ENCODE measurements at regions not wholly inside any gene's neighbourhood (a gene's known extent, or its start where the extent isn't known, plus 50 kb on each side); places are given as distances from the start of the nearest gene placed in this dataset.

- no peak for DNase-seq (ENCODE audit: low read depth in 2 of 2)
Measured at GRCh38 chr6:2429460-2429859, 184.1 kb upstream of the GMDS start.

DNA sequence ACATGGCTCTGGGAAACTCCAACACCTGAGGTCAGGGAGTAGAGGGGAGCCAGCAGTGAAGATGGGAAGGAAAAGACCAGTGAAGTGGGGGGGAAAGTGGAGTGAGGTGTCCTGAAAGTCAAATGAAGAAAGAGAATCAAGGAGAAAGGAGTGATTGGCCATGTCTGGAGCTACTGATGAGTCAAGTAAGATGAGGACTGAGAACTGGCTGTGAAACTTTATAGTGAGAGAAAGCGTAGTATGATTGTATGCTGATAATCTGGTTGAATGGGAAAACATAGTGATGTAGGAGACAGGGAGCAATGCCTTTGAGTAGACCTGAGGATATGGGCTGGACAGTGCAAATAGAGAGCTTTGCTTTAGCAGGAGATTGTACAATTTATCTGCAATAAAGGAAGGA lies 183.6 kb upstream of the GMDS start:
- no peak for DNase-seq (ENCODE audit: low read depth in 2 of 2)

DNA sequence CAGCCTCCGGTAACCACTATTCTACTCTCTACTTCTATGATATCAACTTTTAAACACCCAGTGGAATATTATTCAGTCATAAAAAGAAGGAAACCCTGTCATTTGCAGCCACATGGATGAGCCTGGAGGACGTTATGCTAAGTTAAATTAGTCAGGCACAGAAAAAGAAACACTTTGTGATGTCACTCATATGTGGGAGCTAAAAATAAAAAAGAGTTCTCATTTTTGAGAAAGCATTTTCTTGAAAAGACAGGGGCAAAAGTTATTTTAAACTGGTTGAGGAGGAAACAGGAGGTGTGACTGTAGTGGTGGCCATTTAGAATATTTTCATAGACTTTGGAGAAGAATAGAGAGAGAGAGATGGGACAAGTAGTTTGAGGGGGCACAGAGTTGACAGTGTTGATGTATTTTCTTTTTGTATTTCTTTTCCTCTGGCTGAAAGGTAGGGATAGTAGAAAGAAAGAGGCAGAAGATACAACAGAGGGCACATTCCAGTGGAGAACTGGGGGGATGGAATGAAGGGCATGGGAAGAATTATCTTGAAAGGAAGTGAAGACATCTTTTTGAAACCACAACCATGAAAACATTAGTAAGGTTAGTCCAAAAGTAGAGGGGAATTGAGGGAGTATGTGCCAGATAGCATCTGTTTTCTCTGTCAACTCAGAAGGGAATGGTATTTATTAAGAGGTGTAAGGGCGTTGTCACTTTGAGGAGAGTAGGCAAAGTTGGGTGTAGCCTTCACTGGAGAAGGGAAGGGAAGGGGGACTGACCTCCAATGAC lies 181.3 kb upstream of the GMDS start:
- no peak for DNase-seq (ENCODE audit: low read depth in 2 of 2)

GRCh38 chr6:2416128-2416712 lies 170.8 kb upstream of the GMDS start:
- no peak for DNase-seq (ENCODE audit: low read depth in 2 of 2)

- DNase-seq (ENCODE audit: low read depth in 2 of 2), result no peak
Measured at GRCh38 chr6:2414885-2415547, 169.6 kb upstream of the GMDS start.

- DNase-seq (ENCODE audit: low read depth in 2 of 2), result no peak
Measured at GRCh38 chr6:2412731-2413130, 167.3 kb upstream of the GMDS start.

DNA sequence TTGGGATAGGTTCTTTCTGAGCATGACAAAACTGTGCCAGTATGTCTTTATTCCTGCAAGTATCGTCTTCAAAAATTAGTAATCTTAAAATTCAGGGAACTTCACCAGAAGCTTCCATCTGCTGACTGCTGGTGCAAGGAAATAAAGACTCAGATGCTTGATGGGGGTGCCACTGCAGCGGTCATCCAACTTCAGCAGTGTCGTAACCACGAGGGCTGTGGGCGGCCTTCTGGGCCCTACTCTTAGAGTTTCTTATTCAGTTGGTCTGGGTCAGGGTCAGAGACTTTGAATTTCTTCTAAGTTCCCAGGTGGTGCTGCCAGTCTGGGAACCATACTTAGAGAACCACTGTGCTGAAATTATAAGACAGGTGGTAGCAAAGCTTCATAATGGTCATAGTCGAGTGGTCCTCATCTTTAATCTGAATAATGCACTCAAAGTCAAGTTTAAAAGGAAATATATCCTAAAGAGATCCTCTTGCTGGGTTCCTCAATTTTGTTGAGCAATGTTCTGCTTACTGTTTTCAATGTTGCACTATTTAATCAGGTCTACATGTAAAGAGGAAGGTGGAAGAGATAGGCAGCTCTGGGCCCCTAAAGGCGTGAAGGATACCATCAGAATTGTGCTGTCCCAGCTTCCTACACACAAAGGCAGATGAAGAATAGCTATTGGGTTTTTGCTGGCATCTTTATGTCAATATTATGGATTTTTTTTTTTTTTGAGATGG lies 165.4 kb upstream of the GMDS start:
- DNase-seq (ENCODE audit: low read depth in 2 of 2), result no peak

GRCh38 chr6:2407525-2407924 lies 162.1 kb upstream of the GMDS start:
- DNase-seq (ENCODE audit: low read depth in 2 of 2), result no peak

GRCh38 chr6:2404211-2404929 lies 159.0 kb upstream of the GMDS start:
- DNase-seq (ENCODE audit: low read depth in 2 of 2), result no peak

DNA sequence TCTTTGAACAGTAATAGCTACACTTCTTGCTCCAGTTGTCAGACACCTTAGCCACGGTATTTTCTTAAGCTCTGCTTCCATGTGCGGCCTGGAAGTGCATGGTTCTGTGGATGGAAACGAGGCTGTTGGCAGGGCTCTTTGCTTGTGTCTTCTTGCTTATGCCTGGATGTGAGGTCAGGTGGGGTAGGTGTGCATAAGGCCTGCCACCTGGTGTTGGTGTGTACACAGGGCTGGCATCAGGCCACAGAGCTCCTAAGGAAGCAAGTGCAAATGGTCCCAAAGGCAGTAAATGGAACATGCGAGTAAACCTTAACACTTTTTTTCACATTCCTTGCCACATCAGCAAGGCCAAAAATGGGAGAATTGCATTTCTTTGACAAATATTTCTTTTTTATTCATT lies 158.1 kb upstream of the GMDS start:
- no peak for DNase-seq (ENCODE audit: low read depth in 2 of 2)

GRCh38 chr6:2396846-2397630 lies 151.6 kb upstream of the GMDS start:
- no peak for DNase-seq (ENCODE audit: low read depth in 2 of 2)

DNA sequence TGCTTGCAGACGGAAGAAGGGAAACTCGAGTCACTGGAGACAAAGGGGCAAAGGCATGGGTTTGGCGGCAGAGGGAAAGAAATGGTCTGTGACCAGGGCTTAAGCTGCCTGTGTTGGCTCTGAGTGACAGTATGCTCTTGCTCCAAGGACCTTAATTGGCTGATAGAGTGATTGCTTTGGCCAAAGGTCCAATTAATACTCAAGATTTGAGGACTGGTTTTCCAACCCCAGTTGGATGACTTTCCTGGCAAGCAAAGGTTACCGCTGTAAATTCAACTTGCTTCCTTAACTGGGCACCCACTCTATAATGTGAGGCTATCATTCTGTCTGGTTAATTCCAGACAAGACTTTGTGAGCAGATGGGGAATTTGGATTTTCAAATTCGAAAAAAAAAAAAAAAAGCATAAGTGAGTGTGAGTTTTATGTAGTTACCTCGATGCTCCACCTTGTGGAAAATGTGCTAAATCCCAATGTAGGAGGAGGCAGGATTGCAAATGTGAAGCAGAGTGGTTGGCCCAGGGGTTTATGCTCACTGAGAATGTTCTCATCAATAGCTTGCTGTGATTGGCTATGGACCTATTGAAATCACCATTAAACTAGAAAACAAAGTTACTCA lies 150.7 kb upstream of the GMDS start:
- no peak for DNase-seq (ENCODE audit: low read depth in 2 of 2)

- no peak for DNase-seq (ENCODE audit: low read depth in 2 of 2)
Measured at GRCh38 chr6:2388554-2389324, 143.3 kb upstream of the GMDS start.

GRCh38 chr6:2387445-2387844 lies 142.0 kb upstream of the GMDS start:
- DNase-seq (ENCODE audit: low read depth in 2 of 2), result no peak

GRCh38 chr6:2385471-2385983 lies 140.1 kb upstream of the GMDS start:
- DNase-seq (ENCODE audit: low read depth in 2 of 2), result no peak

- DNase-seq (ENCODE audit: low read depth in 2 of 2), result no peak
Measured at GRCh38 chr6:2384528-2384927, 139.1 kb upstream of the GMDS start.

DNA sequence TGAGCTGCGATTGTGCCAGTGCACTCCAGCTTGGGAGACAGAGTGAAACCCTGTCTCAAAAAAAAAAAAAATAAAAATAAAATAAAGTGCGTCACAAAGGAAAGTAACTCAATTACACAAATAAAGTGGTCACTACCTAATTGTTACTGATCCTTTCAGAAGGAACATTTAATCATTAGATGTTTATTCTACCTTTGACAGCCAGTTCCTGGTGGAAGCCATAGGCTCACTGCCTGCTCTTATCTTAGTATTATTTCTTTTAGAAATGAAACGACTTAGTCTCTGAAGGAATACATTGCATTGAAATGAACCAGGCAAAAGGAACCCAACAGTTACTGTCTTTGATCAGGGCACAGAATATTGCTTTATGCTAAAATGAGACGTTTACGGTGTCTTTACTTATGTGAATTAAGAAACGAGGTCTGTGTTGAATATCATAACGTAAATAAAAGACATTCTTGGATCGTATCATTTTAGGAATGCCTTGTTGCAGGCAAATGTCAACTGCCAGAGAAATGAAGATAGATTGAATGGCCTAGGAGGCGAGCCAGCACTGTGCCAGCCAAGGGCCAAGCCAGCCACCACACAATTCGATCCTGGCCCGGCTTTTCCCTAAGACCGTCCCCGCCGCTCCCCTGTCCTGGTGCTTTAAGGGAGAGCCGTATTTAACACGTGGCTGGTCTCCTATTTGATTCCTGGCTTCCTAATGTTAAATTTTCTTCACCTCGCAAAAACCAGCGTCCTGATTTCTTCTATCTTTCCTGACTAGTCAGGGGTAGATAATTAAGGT lies 136.7 kb upstream of the GMDS start:
- DNase-seq (ENCODE audit: low read depth in 2 of 2), result no peak

DNA sequence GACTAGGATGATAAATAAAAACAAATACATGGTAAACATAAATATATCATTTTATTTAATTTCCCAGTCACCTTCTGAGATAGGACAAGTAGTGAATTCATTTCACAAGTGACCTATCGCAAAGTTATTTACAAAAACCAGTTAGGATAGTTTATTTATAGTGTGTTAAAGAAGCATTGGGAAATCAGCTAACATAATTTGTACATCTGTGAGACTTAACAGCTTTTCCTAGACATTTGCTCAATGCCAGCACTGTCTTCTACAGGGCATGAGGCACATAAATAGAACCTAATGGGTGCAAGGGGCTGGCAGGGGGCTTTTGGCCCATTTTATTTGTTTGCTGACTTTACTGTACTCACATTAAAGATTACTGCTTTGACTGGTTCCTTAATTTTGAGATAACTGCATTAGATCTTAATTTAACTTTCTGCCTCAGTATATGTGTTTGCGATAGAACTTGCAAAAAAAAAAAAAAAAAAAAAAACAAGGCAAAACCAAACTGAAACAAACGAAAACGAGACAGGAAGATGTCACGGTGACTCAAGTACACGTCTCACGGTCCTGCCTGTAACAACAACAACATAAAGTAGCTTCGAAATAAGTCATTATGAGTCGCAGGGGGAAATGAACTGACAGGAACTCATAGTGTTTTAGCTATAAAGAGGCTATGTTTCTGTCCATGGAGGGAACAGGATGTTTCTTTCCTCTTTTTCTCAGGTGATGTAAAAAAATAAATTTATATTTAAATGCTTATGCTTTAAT lies 133.7 kb upstream of the GMDS start:
- DNase-seq (ENCODE audit: low read depth in 2 of 2), result no peak
